Esophagus muscularis mucosa (tissue), 4 donors: ENCODE measurements at regions not wholly inside any gene's neighbourhood (a gene's known extent, or its start where the extent isn't known, plus 50 kb on each side); places are given as distances from the start of the nearest gene placed in this dataset.

Experiments
- DNase-seq: peaks from one replicate; pipeline ENCODE4 v3.0.0-alpha.2; 2017; ENCODE audit errors: extremely low spot score
- H3K27ac ChIP-seq, 4 donors: fragments of 200-600 bp; sonication (generic); replicated peaks in 1 of 4; 1 replicate in 3 of 4; 2 replicates in 1 of 4; pipeline ENCODE4 v1.5.1; 2016 to 2019; ENCODE audit warnings: mild to moderate bottlenecking in 1 of 4
- H3K27me3 ChIP-seq, 4 donors: fragments of 200-600 bp; sonication (generic); one replicate each; pipeline versions ENCODE4 v1.5.1 to v1.6.0; 2016 to 2019
- H3K36me3 ChIP-seq, 4 donors: fragments of 200-600 bp; sonication (generic); one replicate each; pipeline ENCODE4 v1.5.1; 2016 to 2019
- H3K4me1 ChIP-seq, 4 donors: fragments of 200-600 bp; sonication (generic); one replicate each; pipeline ENCODE4 v1.5.1; 2016 to 2019
- H3K4me3 ChIP-seq, 4 donors: fragments of 200-600 bp; sonication (generic); 1 replicate in 2 of 4; 2 replicates in 2 of 4; pipeline ENCODE4 v1.5.1; 2016 to 2019; ENCODE audit warnings: mild to moderate bottlenecking in 4 of 4, moderate library complexity in 1 of 4
- H3K9me3 ChIP-seq, 4 donors: fragments of 200-600 bp; sonication (generic); 1 replicate in 3 of 4; 2 replicates in 1 of 4; pipeline ENCODE4 v1.5.1; 2016 to 2019
- EP300 ChIP-seq: sonication (generic); formaldehyde crosslinking; IDR thresholded peaks from one replicate; pipeline ENCODE4 v1.6.1; 2017; ENCODE audit warnings: antibody characterized with exemption
- POLR2A ChIP-seq: fragments of 450-650 bp; IDR thresholded peaks from one replicate; pipeline ENCODE4 v1.6.1; 2017; ENCODE audit warnings: antibody characterized with exemption, moderate library complexity, mild to moderate bottlenecking, low read depth
- POLR2AphosphoS5 ChIP-seq, 2 donors: sonication (generic); formaldehyde crosslinking; IDR thresholded peaks; one replicate each; pipeline ENCODE4 v1.6.1; 2017; ENCODE audit warnings: antibody characterized with exemption in 2 of 2
- WGBS: methylation state at CpG from one replicate; pipeline ENCODE4 v1.1.5; 2018; 5-methylcytosine and 5-hydroxymethylcytosine counted together
- intact Hi-C: fragments of 100-400 bp; cut with DNase I; formaldehyde crosslinking; loops from one replicate; pipeline ENCODE4 v1.15.1; 2023
- TF ChIP-seq, protein P1 (sequence below), 3 experiments: fragments of 200-600 bp in 2 of 3; fragments of 450-650 bp in 1 of 3; sonication (generic) in 2 of 3; IDR thresholded peaks; one replicate each; pipeline ENCODE4 v1.5.1; 2017 to 2019; ENCODE audit warnings: antibody characterized with exemption in 3 of 3, mild to moderate bottlenecking in 2 of 3, moderate library complexity in 1 of 3

DNA sequence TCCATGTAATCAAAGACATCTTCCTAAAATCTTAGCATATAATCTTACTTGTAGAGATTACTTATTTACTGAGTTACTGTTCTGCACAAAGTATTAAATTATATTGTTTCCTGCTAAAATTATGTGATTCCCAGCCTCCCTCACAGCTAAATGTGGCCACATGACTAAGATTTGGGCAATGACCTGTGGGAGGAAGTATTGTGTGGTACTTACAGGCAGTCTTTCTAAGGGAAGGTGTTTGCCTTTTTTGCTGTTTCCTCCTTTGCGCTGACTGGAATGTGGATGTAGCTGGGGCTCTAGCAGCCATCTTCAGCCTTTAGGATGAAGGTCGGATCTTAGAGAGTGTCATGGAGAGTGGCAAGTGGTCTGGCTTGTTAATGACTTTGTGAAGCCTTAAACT lies 146.3 kb upstream of the APCDD1 start:
- DNase-seq: no peak
- H3K27ac ChIP-seq: no peak overlapping the region
- TF ChIP-seq POLR2A: no peak
- no peak for TF ChIP-seq EP300
- TF ChIP-seq, protein P1, sequence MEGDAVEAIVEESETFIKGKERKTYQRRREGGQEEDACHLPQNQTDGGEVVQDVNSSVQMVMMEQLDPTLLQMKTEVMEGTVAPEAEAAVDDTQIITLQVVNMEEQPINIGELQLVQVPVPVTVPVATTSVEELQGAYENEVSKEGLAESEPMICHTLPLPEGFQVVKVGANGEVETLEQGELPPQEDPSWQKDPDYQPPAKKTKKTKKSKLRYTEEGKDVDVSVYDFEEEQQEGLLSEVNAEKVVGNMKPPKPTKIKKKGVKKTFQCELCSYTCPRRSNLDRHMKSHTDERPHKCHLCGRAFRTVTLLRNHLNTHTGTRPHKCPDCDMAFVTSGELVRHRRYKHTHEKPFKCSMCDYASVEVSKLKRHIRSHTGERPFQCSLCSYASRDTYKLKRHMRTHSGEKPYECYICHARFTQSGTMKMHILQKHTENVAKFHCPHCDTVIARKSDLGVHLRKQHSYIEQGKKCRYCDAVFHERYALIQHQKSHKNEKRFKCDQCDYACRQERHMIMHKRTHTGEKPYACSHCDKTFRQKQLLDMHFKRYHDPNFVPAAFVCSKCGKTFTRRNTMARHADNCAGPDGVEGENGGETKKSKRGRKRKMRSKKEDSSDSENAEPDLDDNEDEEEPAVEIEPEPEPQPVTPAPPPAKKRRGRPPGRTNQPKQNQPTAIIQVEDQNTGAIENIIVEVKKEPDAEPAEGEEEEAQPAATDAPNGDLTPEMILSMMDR (IDR thresholded peaks at IDR 0.05): no peak
- 72% methylated on average over 2 of the region's 2 CpGs for WGBS
- H3K27me3 ChIP-seq: no peaks in the 10 kb centered on the region
- no peaks in the 10 kb centered on the region for H3K9me3 ChIP-seq
- intact Hi-C loops: no loop called here
- H3K4me1 ChIP-seq: peaks cover 0 to 8% (median 5%) of the 10 kb centered on the region in 4 donors
- no peak overlapping the region for H3K4me3 ChIP-seq
- H3K36me3 ChIP-seq: no peaks in the 10 kb centered on the region

DNA sequence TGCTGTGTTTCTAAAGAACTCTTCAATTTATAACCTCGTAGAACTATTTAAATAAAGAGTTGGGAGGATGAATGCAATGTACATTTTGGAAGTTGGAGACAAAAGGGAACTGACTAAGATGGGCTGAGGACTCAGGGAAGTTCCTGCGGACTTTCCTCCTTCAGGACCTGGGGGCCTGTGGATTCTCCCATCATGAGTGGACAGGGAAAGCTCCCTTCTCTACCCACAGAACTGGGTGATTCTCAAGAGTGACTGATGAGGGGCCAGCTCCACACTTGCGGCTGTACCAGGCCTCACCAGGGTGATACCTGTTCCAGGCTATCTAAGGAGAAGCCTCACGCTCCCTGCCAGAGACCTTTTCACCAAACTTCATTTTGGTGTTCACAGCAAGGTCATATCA lies 143.8 kb upstream of the APCDD1 start:
- 95% methylated on average over 4 of the region's 4 CpGs for WGBS
- no peaks in the 10 kb centered on the region for H3K9me3 ChIP-seq
- DNase-seq: no peak
- intact Hi-C loops: no loop called here
- no peaks in the 10 kb centered on the region for H3K4me1 ChIP-seq
- H3K4me3 ChIP-seq: no peak overlapping the region
- TF ChIP-seq POLR2AphosphoS5 (IDR thresholded peaks at IDR 0.05): no peak
- no peak for TF ChIP-seq EP300
- TF ChIP-seq POLR2A: no peak
- TF ChIP-seq, protein P1 (IDR thresholded peaks at IDR 0.05): no peak
- H3K27ac ChIP-seq: no peak overlapping the region
- no peaks in the 10 kb centered on the region for H3K36me3 ChIP-seq
- H3K27me3 ChIP-seq: no peaks in the 10 kb centered on the region

DNA sequence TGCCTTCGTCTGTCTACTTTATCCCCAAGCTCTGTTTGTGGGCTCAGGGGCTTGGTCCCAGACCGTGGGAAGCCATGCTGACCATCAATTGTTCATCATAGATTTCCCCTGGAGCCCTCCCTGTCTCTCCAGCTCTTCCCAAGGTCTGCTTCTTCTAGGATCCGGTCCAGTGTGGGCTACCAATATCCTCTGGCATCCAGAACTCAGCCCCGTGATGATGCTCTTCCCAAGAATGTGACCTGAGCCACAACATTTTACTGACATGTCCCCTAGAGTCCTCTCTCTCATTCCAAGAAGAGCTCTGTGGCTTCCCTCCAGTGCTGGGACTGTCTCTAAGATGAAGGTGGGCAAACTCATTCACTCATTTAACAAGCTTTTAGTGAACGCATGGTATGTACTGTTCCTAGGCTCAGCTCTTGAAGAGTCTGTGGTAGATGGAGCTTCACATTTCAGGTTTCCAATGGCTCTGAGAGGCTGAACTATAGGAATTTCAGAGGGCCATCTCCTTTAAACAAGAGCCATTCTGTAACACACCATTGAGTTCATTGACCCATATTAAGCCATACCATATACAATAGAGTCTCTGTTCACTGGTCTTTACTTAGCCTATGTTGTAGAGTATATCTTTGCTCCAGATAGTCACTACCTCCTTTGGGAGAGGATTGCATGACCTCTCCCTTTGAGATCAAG lies 142.0 kb upstream of the APCDD1 start:
- intact Hi-C loops: no loop called here
- H3K4me3 ChIP-seq: no peak overlapping the region
- H3K27me3 ChIP-seq: no peaks in the 10 kb centered on the region
- no peak overlapping the region for H3K27ac ChIP-seq
- H3K4me1 ChIP-seq: no peaks in the 10 kb centered on the region
- no peaks in the 10 kb centered on the region for H3K36me3 ChIP-seq
- TF ChIP-seq, protein P1 (IDR thresholded peaks at IDR 0.05): no peak
- TF ChIP-seq POLR2A: no peak
- 76% methylated on average over 5 of the region's 5 CpGs for WGBS
- no peaks in the 10 kb centered on the region for H3K9me3 ChIP-seq
- no peak for DNase-seq

DNA sequence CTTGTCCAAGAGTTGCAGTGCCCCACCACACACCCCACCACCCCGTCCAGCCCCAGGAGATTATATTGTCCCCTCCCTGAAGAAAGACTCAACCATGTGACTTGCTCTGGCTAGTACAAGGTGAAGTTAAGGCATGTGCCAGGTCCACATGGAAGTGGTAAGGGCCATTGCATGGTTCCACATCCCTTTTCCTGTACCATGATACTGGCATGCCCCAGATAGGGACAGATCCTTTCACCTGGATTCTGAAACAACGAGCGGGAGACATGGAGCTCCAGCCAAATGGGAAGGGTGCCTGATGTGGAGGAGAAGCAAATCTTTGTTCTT lies 141.5 kb upstream of the APCDD1 start:
- H3K36me3 ChIP-seq: no peaks in the 10 kb centered on the region
- TF ChIP-seq POLR2A: no peak
- TF ChIP-seq POLR2AphosphoS5 (IDR thresholded peaks at IDR 0.05): no peak
- TF ChIP-seq EP300: no peak
- TF ChIP-seq, protein P1 (IDR thresholded peaks at IDR 0.05): no peak
- no peaks in the 10 kb centered on the region for H3K9me3 ChIP-seq
- DNase-seq: no peak
- H3K4me1 ChIP-seq: no peaks in the 10 kb centered on the region
- H3K27me3 ChIP-seq: no peaks in the 10 kb centered on the region
- intact Hi-C loops: no loop called here
- 91% methylated on average over 3 of the region's 3 CpGs for WGBS
- H3K4me3 ChIP-seq: no peak overlapping the region
- H3K27ac ChIP-seq: no peak overlapping the region

DNA sequence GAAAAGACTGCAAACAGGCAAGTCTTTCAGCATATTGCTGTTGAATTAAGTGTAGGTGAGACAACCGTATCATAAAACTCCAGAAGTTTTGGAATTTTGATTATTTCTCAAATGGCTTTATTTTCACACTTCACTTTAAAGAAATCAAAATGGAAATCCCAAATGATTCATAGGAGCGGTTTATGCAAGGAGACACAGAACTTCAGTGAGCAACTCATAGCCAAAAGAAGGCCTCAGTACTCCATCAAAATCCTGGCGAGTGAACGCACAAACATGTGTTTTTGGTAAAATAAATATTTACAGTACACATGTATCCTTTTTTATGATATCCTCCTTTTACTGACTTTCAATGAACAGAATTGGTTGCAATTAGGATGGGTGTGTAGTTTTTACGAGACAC lies 140.4 kb upstream of the APCDD1 start:
- TF ChIP-seq, protein P1 (IDR thresholded peaks at IDR 0.05): no peak
- TF ChIP-seq EP300: no peak
- no peak for TF ChIP-seq POLR2AphosphoS5 (IDR thresholded peaks at IDR 0.05)
- TF ChIP-seq POLR2A: no peak
- intact Hi-C loops: no loop called here
- WGBS: 97% methylated on average over 5 of the region's 5 CpGs

More for the DNA sequence above, 140.4 kb upstream of the APCDD1 start:
- Histone ChIP-seq H3K36me3 (no peaks in the 10 kb centered on the region), H3K4me3 (no peak overlapping the region), H3K27me3 (no peaks in the 10 kb centered on the region), H3K4me1 (no peaks in the 10 kb centered on the region), H3K27ac (no peak overlapping the region), H3K9me3 (no peaks in the 10 kb centered on the region)
- no peak for DNase-seq
